CD4-positive, alpha-beta T cell treated with Interferon alpha-2 for 1 hour (primary cell): ENCODE measurements at regions not wholly inside any gene's neighbourhood (a gene's known extent, or its start where the extent isn't known, plus 50 kb on each side); places are given as distances from the start of the nearest gene placed in this dataset.

Source experiments
- DNase-seq, 2 donors: peaks; one replicate each; pipeline ENCODE4 v3.0.0-alpha.2; 2020 to 2022

- peak; percentile 53 to 61 for DNase-seq
Observed at GRCh38 chr17:79391376-79392233, 219.2 kb downstream of the RBFOX3 start.

- no peak for DNase-seq
Observed at GRCh38 chr17:79389896-79390295, 221.0 kb downstream of the RBFOX3 start.

DNA sequence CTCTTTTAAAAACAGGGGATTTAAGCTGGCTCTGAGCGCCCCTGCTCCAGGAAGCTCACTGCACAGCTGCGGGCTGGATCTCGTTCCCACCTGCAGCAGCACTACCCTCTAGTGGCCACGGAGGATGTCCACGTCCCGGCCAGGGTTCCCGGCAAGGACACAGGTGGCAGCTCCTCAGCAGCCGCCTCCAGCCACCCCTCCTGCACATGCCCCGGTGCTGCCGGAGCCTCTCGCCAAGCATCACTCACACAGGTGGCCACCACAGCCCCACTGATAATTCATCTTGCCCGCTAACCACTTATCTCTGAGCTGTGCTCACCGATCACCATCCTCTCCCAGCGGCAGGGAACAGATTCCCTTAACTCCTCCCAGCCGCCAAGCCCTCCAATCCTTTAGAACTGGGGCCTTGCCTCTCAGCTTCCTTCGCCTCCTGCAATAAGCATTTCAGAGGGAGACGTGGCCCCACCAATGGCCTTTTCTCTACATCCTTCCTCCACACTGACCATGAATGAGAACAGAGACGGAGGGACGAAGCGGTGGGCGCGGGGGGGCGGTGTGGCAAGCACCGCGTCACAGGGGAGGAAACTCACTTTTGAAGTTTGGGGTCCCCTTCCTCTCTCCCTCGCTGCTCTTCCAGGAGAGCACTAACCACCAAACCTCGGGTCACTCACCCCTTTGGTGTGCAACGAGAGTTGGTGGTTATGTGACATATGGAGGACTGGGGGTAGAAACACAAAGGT, 222.1 kb downstream of the RBFOX3 start:
- DNase-seq: no peak

DNA sequence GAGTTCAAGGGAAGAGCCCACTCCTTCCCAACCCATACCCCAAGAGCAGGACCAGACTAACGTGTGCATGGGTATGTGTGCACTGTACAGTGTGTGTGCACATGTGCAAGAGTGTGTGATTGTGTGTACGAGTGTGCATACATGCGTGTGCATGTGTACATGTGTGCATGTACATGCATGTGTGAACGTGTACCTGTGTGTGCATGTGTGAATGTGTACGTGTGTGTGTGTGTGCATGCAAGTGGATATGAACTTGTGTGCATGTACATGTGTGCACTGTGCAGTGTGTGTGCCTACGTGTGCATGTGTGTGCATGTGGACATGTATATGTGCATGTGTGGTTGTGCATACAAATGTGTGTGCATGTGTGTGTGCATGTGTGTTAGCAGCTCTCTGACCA, 223.1 kb downstream of the RBFOX3 start:
- no peak for DNase-seq

- no peak for DNase-seq
Observed at GRCh38 chr17:79385962-79386563, 224.8 kb downstream of the RBFOX3 start.

- DNase-seq: no peak
Observed at GRCh38 chr17:79382313-79382712, 228.5 kb downstream of the RBFOX3 start.

GRCh38 chr17:79379700-79380445, 231.0 kb downstream of the RBFOX3 start:
- no peak for DNase-seq

DNA sequence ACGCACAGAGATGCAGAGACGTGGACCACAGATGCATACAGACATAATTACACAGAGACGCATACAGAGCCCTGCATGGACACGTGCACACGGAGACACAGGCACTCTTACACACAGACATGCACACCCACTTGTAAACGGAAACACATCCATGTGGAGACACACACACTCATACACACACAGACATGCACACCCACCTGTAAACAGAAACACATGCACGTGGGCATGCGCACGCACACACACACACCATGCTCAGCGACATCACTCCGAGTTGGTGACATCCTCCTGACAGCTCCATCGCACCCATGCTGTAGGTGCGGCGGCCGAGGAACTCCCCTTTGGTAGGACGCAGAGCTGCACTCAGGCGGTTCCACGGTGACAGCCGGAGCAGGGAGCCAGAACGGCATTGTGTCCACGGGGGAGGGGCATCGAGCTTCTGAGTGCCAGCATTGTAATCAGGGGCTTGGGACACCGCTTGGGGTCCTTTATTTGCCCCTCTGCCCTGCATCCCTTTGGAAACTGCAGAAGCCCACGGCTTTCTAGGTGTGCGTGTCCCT, 233.5 kb downstream of the RBFOX3 start:
- no peak for DNase-seq

DNA sequence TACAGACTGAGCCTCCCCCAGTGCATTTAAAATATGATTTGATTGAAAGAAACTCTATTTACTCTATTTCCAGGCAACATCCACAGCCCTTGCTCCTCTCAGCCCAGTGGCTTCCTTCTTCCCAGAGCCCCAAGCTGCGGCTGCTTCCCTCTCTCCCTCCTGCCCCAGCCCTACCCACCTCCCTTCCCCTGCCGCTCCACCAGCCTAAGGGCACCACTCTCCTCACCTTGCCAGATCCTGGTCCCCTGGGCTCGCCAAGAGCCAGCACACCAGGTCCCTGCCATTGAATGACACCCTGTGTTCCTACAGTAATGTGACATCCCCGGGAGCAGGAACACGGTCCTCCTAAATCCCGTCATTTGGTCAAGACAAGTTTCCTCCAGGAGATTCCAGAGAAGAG, 236.0 kb downstream of the RBFOX3 start:
- no peak for DNase-seq

DNA sequence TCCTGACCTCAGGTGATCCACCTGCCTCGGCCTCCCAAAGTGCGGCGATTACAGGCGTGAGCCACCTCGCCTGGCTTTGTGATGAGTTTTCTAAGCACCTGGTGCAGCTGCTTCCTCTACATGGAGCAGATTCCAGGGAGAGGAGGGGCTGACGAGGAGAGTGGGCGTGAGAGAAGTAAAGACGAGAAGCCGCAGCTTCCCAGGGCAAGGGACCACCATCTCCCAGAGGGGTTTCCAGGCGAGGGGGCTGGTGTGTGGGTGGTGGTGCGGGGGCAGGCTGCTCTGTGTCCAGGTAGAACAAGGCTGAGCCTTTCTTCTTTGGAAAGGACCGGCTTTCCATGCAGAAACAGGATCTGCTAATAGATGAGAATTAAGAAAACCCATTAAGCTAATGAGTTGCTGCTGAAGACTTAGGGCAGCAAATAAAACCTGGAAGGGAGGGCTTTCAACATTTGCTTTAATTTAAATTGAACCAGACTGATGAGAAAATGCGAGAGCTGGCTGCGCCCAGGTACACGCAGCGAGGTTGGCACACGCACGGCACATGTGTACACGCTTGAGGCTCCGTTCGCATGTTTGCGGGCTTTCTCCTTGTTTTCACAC, 236.7 kb downstream of the RBFOX3 start:
- no peak for DNase-seq

GRCh38 chr17:79372470-79373238, 238.2 kb downstream of the RBFOX3 start:
- no peak for DNase-seq

DNA sequence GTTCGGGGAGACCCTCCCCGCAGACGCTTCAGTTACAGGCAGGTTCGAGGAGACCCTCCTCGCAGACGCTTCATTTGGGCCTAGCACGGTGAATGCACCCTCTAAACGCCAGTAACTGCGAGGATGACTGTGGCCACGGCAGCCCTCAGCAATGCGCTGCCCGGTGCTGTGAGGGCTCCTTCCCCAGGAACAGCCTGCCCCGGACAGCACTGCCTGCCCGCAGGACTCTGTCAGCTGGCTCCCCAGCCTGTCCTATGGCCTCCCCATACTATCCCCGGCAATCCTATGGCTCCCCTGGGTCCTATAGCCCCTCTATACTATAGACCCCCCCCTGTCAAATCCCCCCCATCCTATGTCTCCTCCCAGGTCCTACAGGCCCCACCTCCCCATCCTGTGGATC, 238.9 kb downstream of the RBFOX3 start:
- DNase-seq: no peak

DNA sequence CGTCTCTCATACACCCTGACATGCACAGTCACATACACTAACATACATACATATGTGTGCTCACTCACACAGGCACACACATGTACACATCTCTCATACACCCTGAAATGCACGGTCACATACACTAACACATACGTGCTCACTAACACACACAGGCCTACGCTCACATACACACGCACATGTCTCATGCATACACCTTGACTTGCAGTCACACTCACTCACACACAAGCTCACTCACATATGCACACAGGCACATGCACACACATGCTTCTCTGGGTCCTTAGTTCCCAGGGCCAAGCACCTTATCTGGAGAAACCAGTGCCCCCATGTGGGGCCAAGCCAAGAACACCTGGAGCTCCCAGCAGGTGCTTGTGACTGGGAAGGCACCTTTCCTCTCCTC, 240.3 kb downstream of the RBFOX3 start:
- no peak for DNase-seq

GRCh38 chr17:79370126-79370525, 240.7 kb downstream of the RBFOX3 start:
- DNase-seq: no peak

- DNase-seq: no peak
Observed at GRCh38 chr17:79369532-79369931, 241.3 kb downstream of the RBFOX3 start.

DNA sequence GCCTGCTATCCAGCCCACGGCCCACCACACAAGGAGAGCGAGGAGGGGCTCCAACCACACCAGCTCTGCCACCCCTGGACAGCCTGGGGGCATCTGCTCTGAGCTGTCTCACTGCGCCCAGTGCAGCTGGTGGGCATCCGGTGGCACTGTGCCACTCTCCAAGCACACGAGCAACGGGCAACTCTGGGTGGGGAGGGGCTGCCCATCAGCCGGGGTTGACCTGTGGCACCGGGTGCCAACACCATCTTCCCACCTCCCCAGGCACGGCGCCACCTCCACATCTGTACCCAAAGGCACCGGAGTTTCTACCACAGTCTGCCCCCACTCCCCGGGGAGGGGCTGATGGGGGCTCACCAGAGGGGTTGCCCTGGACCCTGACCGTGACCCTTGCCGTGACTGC, 241.8 kb downstream of the RBFOX3 start:
- no peak for DNase-seq

DNA sequence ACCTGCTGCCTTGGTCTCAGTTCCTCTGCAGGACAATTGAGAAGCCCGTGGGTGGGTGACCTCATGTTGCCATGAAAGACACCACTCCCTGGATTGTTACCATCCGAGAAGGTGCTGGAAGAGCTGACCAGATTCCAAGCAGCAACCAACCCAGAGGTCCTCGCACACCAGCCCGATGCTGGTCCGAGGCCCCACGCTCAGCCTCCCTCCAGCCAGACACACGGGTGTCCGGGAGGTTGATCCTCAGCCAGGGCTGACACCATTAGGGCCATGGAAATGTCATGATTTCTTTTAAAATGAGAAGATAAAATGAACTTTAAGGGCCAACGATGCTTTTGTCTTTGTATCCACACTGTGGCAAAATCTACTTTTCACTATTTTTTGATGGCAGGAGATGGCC, 242.3 kb downstream of the RBFOX3 start:
- DNase-seq: no peak

DNA sequence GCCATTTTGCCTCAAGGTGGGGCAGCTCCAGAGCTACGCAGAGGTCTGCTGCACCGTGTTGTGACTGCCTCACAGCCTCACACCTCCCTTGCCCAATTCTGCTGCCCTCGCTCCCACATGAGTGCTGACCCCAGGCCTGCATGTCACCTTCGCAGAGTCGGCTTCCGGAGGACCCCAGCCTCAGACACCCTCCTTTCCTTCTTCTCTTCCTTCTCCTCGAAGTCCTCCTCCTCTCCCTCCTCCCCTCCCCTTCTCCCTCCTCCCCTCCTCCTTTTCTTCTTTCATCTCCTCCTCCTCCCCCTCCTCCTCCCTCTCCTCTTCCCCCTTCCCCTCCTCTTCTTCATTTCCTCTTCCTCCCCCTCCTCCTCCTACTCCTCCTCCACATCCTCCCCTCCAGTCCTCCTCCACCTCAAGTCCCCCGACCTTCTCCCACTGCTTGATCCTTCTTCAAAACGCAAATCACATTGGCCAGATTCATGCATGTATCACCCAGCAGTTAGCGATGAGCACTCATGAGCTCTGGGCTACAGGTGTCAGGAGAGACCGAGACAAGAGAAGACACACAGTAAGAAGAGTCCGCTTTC, 243.8 kb downstream of the RBFOX3 start:
- DNase-seq: no peak

- DNase-seq: no peak
Observed at GRCh38 chr17:79365836-79366770, 244.7 kb downstream of the RBFOX3 start.

- DNase-seq: no peak
Observed at GRCh38 chr17:79365351-79365750, 245.5 kb downstream of the RBFOX3 start.
